Bone marrow (tissue), 2 donors: ENCODE measurements at regions not wholly inside any gene's neighbourhood (a gene's known extent, or its start where the extent isn't known, plus 50 kb on each side); places are given as distances from the start of the nearest gene placed in this dataset.

Experiments used
- DNase-seq, 2 donors: peaks; one replicate each; lab custom pipeline; 2025; lab: John Stamatoyannopoulos, UW

- DNase-seq = no peak
These were observed 346.2 kb upstream of the CBLB start for GRCh38 chr3:106215047-106215446.

GRCh38 chr3:106217745-106218144 lies 348.9 kb upstream of the CBLB start:
- DNase-seq = no peak

- DNase-seq = no peak
These were observed 358.3 kb upstream of the CBLB start for GRCh38 chr3:106227068-106227467.

GRCh38 chr3:106228271-106228670 lies 359.5 kb upstream of the CBLB start:
- DNase-seq = peak in 1 of 2 donors; percentile 12

- DNase-seq = no peak
These were observed 360.9 kb upstream of the CBLB start for GRCh38 chr3:106229495-106230278.

- no peak for DNase-seq
These were observed 362.3 kb upstream of the CBLB start for GRCh38 chr3:106231086-106231485.

GRCh38 chr3:106232956-106233355 lies 364.1 kb upstream of the CBLB start:
- DNase-seq = no peak

- DNase-seq = no peak
These were observed 370.4 kb upstream of the CBLB start for GRCh38 chr3:106239195-106239697.

GRCh38 chr3:106241593-106241992 lies 372.8 kb upstream of the CBLB start:
- DNase-seq = no peak

GRCh38 chr3:106242781-106243180 lies 374.0 kb upstream of the CBLB start:
- no peak for DNase-seq

- DNase-seq = no peak
These were observed 376.6 kb upstream of the CBLB start for GRCh38 chr3:106245400-106245799.

GRCh38 chr3:106247902-106248684 lies 379.3 kb upstream of the CBLB start:
- DNase-seq = no peak

GRCh38 chr3:106249159-106249558 lies 380.3 kb upstream of the CBLB start:
- no peak for DNase-seq

- no peak for DNase-seq
These were observed 381.2 kb upstream of the CBLB start for GRCh38 chr3:106249981-106250380.

- DNase-seq = no peak
These were observed 382.5 kb upstream of the CBLB start for GRCh38 chr3:106251160-106251892.

GRCh38 chr3:106255870-106256248 lies 387.0 kb upstream of the CBLB start:
- DNase-seq = no peak

GRCh38 chr3:106256249-106256957 lies 387.6 kb upstream of the CBLB start:
- no peak for DNase-seq

- no peak for DNase-seq
These were observed 388.4 kb upstream of the CBLB start for GRCh38 chr3:106257172-106257571.

- no peak for DNase-seq
These were observed 392.6 kb upstream of the CBLB start for GRCh38 chr3:106261396-106261795.

- DNase-seq = no peak
These were observed 393.3 kb upstream of the CBLB start for GRCh38 chr3:106261915-106262683.

GRCh38 chr3:106263011-106263410 lies 394.2 kb upstream of the CBLB start:
- DNase-seq = no peak
